Neural crest cell (in vitro differentiated cells): ENCODE measurements at regions not wholly inside any gene's neighbourhood (a gene's known extent, or its start where the extent isn't known, plus 50 kb on each side); places are given as distances from the start of the nearest gene placed in this dataset.

ENCODE experiments used
- DNase-seq: peaks from one replicate; pipeline ENCODE4 v3.0.0; 2021; ENCODE audit warnings: low read depth, mixed read lengths, low spot score
- H3K27ac Mint-ChIP-seq: one replicate; pipeline ENCODE4 v1.8.0; 2021; ENCODE audit warnings: mild to moderate bottlenecking, mixed read lengths; ENCODE audit not compliant: unreplicated experiment
- H3K27me3 Mint-ChIP-seq: 2 replicates; pipeline ENCODE4 v1.8.0; 2021; ENCODE audit warnings: low read depth, mild to moderate bottlenecking, mixed read lengths
- H3K36me3 Mint-ChIP-seq: 2 replicates; pipeline ENCODE4 v1.8.0; 2021; ENCODE audit warnings: low read depth, mild to moderate bottlenecking, mixed read lengths
- H3K4me1 Mint-ChIP-seq: 2 replicates; pipeline ENCODE4 v1.8.0; 2021; ENCODE audit warnings: mixed read lengths
- H3K4me3 Mint-ChIP-seq: one replicate; pipeline ENCODE4 v1.8.0; 2021; ENCODE audit warnings: mild to moderate bottlenecking, mixed read lengths
- H3K9me3 Mint-ChIP-seq: 2 replicates; pipeline ENCODE4 v1.8.0; 2021; ENCODE audit warnings: mixed read lengths
- TF ChIP-seq, protein P1 (sequence below): fragments of 200-600 bp; sonication (generic); conservative IDR thresholded peaks from 2 replicates; pipeline ENCODE4 v1.5.0; 2021; ENCODE audit warnings: antibody characterized with exemption, mild to moderate bottlenecking

GRCh38 chr2:118730405-118730804 is 117.0 kb downstream of the EN1 start:
- H3K4me3 Mint-ChIP-seq, result no peak overlapping the region
- H3K27ac Mint-ChIP-seq, result no peak overlapping the region
- TF ChIP-seq, protein P1, sequence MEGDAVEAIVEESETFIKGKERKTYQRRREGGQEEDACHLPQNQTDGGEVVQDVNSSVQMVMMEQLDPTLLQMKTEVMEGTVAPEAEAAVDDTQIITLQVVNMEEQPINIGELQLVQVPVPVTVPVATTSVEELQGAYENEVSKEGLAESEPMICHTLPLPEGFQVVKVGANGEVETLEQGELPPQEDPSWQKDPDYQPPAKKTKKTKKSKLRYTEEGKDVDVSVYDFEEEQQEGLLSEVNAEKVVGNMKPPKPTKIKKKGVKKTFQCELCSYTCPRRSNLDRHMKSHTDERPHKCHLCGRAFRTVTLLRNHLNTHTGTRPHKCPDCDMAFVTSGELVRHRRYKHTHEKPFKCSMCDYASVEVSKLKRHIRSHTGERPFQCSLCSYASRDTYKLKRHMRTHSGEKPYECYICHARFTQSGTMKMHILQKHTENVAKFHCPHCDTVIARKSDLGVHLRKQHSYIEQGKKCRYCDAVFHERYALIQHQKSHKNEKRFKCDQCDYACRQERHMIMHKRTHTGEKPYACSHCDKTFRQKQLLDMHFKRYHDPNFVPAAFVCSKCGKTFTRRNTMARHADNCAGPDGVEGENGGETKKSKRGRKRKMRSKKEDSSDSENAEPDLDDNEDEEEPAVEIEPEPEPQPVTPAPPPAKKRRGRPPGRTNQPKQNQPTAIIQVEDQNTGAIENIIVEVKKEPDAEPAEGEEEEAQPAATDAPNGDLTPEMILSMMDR, result no peak
- H3K4me1 Mint-ChIP-seq, result no peaks in the 10 kb centered on the region
- no peak for DNase-seq
- H3K9me3 Mint-ChIP-seq, result peaks cover 17% of the 10 kb centered on the region
- peaks cover 16% of the 10 kb centered on the region for H3K27me3 Mint-ChIP-seq
- H3K36me3 Mint-ChIP-seq, result no peaks in the 10 kb centered on the region

DNA sequence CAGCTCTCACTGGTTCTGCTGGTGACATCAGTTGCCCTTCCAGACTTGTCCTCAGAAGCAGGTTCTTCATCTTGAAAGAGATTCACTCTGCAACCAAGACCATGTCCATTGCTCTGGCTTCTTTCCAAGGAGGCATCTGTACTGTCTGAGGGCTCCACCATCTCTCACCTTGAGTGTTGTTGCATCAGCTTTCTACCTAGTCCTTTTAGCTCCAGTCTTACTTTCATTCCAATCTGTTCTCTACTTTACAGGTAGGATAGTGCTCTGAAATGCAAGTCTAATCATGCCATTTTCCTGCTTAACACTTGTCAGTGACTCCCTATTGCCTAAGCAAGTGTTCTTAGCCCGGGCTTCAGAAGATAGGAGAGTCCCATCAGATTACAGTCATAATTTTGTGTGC is 117.7 kb downstream of the EN1 start:
- peaks cover 17% of the 10 kb centered on the region for H3K9me3 Mint-ChIP-seq
- TF ChIP-seq, protein P1, result no peak
- no peaks in the 10 kb centered on the region for H3K36me3 Mint-ChIP-seq
- no peak for DNase-seq
- no peaks in the 10 kb centered on the region for H3K4me1 Mint-ChIP-seq
- H3K27me3 Mint-ChIP-seq, result peaks cover 16% of the 10 kb centered on the region
- no peak overlapping the region for H3K27ac Mint-ChIP-seq
- H3K4me3 Mint-ChIP-seq, result no peak overlapping the region

GRCh38 chr2:118728984-118729383 is 118.5 kb downstream of the EN1 start:
- Mint-ChIP-seq H3K9me3 (peaks cover 17% of the 10 kb centered on the region), H3K4me1 (no peaks in the 10 kb centered on the region), H3K27me3 (peaks cover 15% of the 10 kb centered on the region), H3K4me3 (no peak overlapping the region), H3K27ac (no peak overlapping the region), H3K36me3 (no peaks in the 10 kb centered on the region)
- TF ChIP-seq, protein P1, result no peak
- DNase-seq, result no peak

DNA sequence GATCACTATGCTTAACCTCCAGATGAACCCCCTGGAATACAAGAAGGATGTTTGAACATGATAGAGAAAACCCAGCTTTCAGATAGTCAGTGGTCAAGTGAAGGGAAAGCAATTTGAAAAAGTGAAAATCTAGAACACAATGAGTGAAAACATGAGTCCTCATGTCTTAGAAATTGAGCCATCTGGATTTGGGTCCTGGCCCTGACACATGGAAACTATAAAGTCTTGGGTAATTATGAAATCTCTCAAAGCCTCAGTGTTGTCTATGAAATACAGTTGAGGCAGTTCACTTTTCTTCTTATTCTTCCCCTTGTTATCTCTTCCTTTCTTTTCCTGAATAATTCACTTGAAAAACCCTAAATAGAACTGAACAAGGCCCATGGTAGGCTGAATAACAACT is 120.6 kb downstream of the EN1 start:
- Mint-ChIP-seq H3K27ac (no peak overlapping the region), H3K27me3 (peaks cover 7% of the 10 kb centered on the region), H3K9me3 (peaks cover 14% of the 10 kb centered on the region), H3K4me1 (no peaks in the 10 kb centered on the region), H3K4me3 (no peak overlapping the region), H3K36me3 (no peaks in the 10 kb centered on the region)
- DNase-seq, result no peak
- TF ChIP-seq, protein P1, result no peak

DNA sequence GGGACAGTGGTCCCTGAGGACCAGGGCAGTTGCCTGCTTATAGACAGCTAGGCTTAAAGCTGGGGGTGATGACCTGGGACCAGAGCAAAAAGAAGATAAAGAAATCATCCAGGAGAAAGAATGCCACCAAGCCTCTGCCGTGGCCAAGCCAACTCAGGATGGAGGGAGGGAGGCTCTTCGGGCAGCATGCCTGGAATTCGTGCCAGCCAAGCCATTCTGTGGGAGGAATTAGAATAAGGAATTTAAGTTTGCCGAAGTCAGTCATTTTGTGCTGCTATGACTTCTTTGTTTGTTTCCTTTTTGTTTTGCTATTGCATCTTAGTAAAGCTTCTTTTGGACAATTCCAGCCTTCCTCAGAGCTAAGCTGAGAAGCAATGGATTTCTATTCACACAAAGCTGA is 124.1 kb downstream of the EN1 start:
- DNase-seq, result no peak
- peaks cover 6% of the 10 kb centered on the region for H3K27me3 Mint-ChIP-seq
- H3K27ac Mint-ChIP-seq, result no peak overlapping the region
- TF ChIP-seq, protein P1, result no peak
- peaks cover 10% of the 10 kb centered on the region for H3K9me3 Mint-ChIP-seq
- no peaks in the 10 kb centered on the region for H3K36me3 Mint-ChIP-seq
- no peak overlapping the region for H3K4me3 Mint-ChIP-seq
- no peaks in the 10 kb centered on the region for H3K4me1 Mint-ChIP-seq

DNA sequence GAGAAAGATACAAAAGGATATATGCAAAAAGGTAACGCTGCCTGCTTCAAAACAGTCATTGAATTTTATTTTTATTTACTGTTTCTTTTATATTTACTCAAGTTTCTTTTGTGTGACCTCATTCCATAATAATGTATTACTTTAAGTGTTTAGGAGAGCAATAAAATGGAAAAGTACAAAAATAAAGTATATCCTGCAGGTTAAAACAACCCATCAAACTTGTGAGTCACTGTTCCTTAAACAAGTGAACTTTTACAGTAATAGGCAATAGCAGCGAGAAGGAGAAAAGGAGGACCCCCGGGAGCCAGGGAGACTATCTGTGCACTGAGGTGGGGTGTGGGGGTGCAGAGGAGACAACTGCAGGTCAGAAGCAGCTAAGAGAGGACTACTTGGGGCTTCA is 124.5 kb downstream of the EN1 start:
- H3K27me3 Mint-ChIP-seq, result peaks cover 9% of the 10 kb centered on the region

More for the DNA sequence above, 124.5 kb downstream of the EN1 start:
- DNase-seq, result no peak
- TF ChIP-seq, protein P1, result no peak
- peaks cover under 1% of the 10 kb centered on the region for H3K36me3 Mint-ChIP-seq
- H3K9me3 Mint-ChIP-seq, result peaks cover 10% of the 10 kb centered on the region
- no peak overlapping the region for H3K27ac Mint-ChIP-seq
- no peak overlapping the region for H3K4me3 Mint-ChIP-seq
- no peaks in the 10 kb centered on the region for H3K4me1 Mint-ChIP-seq
